H1 (cell line): ENCODE measurements at regions not wholly inside any gene's neighbourhood (a gene's known extent, or its start where the extent isn't known, plus 50 kb on each side); places are given as distances from the start of the nearest gene placed in this dataset.

Experiments used
- CEBPB ChIP-seq: IDR thresholded peaks from 2 replicates; pipeline ENCODE4 v1.6.1; 2012; ENCODE audit warnings: low read depth, low read length
- FOSL1 ChIP-seq: IDR thresholded peaks from 2 replicates; pipeline ENCODE4 v1.6.1; 2011; ENCODE audit warnings: mild to moderate bottlenecking, low read depth, low read length, moderate library complexity; ENCODE audit not compliant: insufficient read depth
- GTF2F1 ChIP-seq: IDR thresholded peaks from 2 replicates; pipeline ENCODE4 v1.6.1; 2012; ENCODE audit warnings: low read depth, low read length, improper control_type of control experiment, borderline replicate concordance
- KDM1A ChIP-seq: fragments of 200-600, 300-600 bp; sonication (generic); IDR thresholded peaks from 2 replicates; pipeline ENCODE4 v1.7.1; 2016; ENCODE audit warnings: mild to moderate bottlenecking, low read length, borderline replicate concordance
- NANOG ChIP-seq: IDR thresholded peaks from 2 replicates; pipeline ENCODE4 v1.6.1; 2011; ENCODE audit warnings: low read length, low read depth, mild to moderate bottlenecking, inconsistent platforms; ENCODE audit not compliant: insufficient read depth, poor library complexity, severe bottlenecking
- POU5F1 ChIP-seq: IDR thresholded peaks from 2 replicates; pipeline ENCODE4 v1.6.1; 2011; ENCODE audit warnings: low read depth, mild to moderate bottlenecking, low read length, moderate library complexity
- SIX5 ChIP-seq: IDR thresholded peaks from 2 replicates; pipeline ENCODE4 v1.6.1; 2011; ENCODE audit warnings: mild to moderate bottlenecking, low read depth, low read length
- SP2 ChIP-seq: IDR thresholded peaks from 2 replicates; pipeline ENCODE4 v1.6.1; 2012; ENCODE audit warnings: mild to moderate bottlenecking, low read length, inconsistent platforms
- SUZ12 ChIP-seq: fragments of 200-600 bp; sonication (generic); IDR thresholded peaks from 2 replicates; pipeline ENCODE4 v1.6.1; 2012; ENCODE audit warnings: mild to moderate bottlenecking, inconsistent platforms, low read length, moderate library complexity, mixed read lengths
- ZNF274 ChIP-seq: IDR thresholded peaks from 2 replicates; pipeline ENCODE4 v1.7.0; 2012; ENCODE audit warnings: low read length, borderline replicate concordance; ENCODE audit errors: extremely low read depth
- TF ChIP-seq, protein P1 (sequence below): IDR thresholded peaks from 2 replicates; pipeline ENCODE4 v1.6.1; 2011; ENCODE audit warnings: low read length, improper control_type of control experiment

GRCh38 chr5:167578977-167579692, 712.3 kb upstream of the WWC1 start (continued):
- no peak for TF ChIP-seq GTF2F1
- TF ChIP-seq NANOG, result no peak
- no peak for TF ChIP-seq CEBPB
- TF ChIP-seq FOSL1, result no peak
- no peak for TF ChIP-seq SP2
- TF ChIP-seq SUZ12, result no peak
- no peak for TF ChIP-seq SIX5
- TF ChIP-seq KDM1A, result no peak
- TF ChIP-seq ZNF274, result no peak
- TF ChIP-seq POU5F1, result no peak
- TF ChIP-seq, protein P1, sequence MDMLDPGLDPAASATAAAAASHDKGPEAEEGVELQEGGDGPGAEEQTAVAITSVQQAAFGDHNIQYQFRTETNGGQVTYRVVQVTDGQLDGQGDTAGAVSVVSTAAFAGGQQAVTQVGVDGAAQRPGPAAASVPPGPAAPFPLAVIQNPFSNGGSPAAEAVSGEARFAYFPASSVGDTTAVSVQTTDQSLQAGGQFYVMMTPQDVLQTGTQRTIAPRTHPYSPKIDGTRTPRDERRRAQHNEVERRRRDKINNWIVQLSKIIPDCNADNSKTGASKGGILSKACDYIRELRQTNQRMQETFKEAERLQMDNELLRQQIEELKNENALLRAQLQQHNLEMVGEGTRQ, result no peak
